ENCODE measurements at regions not wholly inside any gene's neighbourhood (a gene's known extent, or its start where the extent isn't known, plus 50 kb on each side); places are given as distances from the start of the nearest gene placed in this dataset.

- H3K27me3 ChIP-seq (replicated peaks; ENCODE audit: control insufficient read depth, insufficient read depth, low read length): no peaks in the 10 kb centered on the region
- H3K9ac ChIP-seq (ENCODE audit: low read length): no peak overlapping the region
- no peaks in the 10 kb centered on the region for H3K9me3 ChIP-seq (ENCODE audit: control insufficient read depth, low read length)
- H3K36me3 ChIP-seq (ENCODE audit: control insufficient read depth, insufficient read depth, low read length, severe bottlenecking): no peaks in the 10 kb centered on the region
- no peak overlapping the region for H3K4me3 ChIP-seq (ENCODE audit: low read length)
- H3K4me1 ChIP-seq (ENCODE audit: control insufficient read depth, insufficient read depth, low read length): no peaks in the 10 kb centered on the region
- no peak for DNase-seq (ENCODE audit: low read depth)
Measured at GRCh38 chr18:41486575-41486974, 468.5 kb upstream of the PIK3C3 start.

GRCh38 chr18:41484069-41484468 lies 471.0 kb upstream of the PIK3C3 start:
- no peak overlapping the region for H3K4me3 ChIP-seq (ENCODE audit: low read length)
- DNase-seq (ENCODE audit: low read depth): no peak
- H3K9me3 ChIP-seq (ENCODE audit: control insufficient read depth, low read length): no peaks in the 10 kb centered on the region
- no peaks in the 10 kb centered on the region for H3K27me3 ChIP-seq (replicated peaks; ENCODE audit: control insufficient read depth, insufficient read depth, low read length)
- H3K9ac ChIP-seq (ENCODE audit: low read length): no peak overlapping the region
- no peaks in the 10 kb centered on the region for H3K36me3 ChIP-seq (ENCODE audit: control insufficient read depth, insufficient read depth, low read length, severe bottlenecking)
- H3K4me1 ChIP-seq (ENCODE audit: control insufficient read depth, insufficient read depth, low read length): no peaks in the 10 kb centered on the region

GRCh38 chr18:41482501-41482900 lies 472.5 kb upstream of the PIK3C3 start:
- DNase-seq (ENCODE audit: low read depth): no peak
- Histone ChIP-seq H3K36me3 (ENCODE audit: control insufficient read depth, insufficient read depth, low read length, severe bottlenecking) (no peaks in the 10 kb centered on the region), H3K9me3 (ENCODE audit: control insufficient read depth, low read length) (no peaks in the 10 kb centered on the region), H3K27me3 (replicated peaks; ENCODE audit: control insufficient read depth, insufficient read depth, low read length) (no peaks in the 10 kb centered on the region), H3K4me3 (ENCODE audit: low read length) (no peak overlapping the region), H3K4me1 (ENCODE audit: control insufficient read depth, insufficient read depth, low read length) (no peaks in the 10 kb centered on the region), H3K9ac (ENCODE audit: low read length) (no peak overlapping the region)

GRCh38 chr18:41466436-41467160 lies 488.4 kb upstream of the PIK3C3 start:
- Histone ChIP-seq H3K9me3 (ENCODE audit: control insufficient read depth, low read length) (no peaks in the 10 kb centered on the region), H3K4me3 (ENCODE audit: low read length) (no peak overlapping the region), H3K36me3 (ENCODE audit: control insufficient read depth, insufficient read depth, low read length, severe bottlenecking) (no peaks in the 10 kb centered on the region), H3K4me1 (ENCODE audit: control insufficient read depth, insufficient read depth, low read length) (no peaks in the 10 kb centered on the region), H3K9ac (ENCODE audit: low read length) (no peak overlapping the region), H3K27me3 (replicated peaks; ENCODE audit: control insufficient read depth, insufficient read depth, low read length) (no peaks in the 10 kb centered on the region)
- peak; percentile 34 for DNase-seq (ENCODE audit: low read depth)

- H3K4me1 ChIP-seq (ENCODE audit: control insufficient read depth, insufficient read depth, low read length): no peaks in the 10 kb centered on the region
- DNase-seq (ENCODE audit: low read depth): no peak
- no peak overlapping the region for H3K9ac ChIP-seq (ENCODE audit: low read length)
- no peaks in the 10 kb centered on the region for H3K9me3 ChIP-seq (ENCODE audit: control insufficient read depth, low read length)
- no peaks in the 10 kb centered on the region for H3K27me3 ChIP-seq (replicated peaks; ENCODE audit: control insufficient read depth, insufficient read depth, low read length)
- no peaks in the 10 kb centered on the region for H3K36me3 ChIP-seq (ENCODE audit: control insufficient read depth, insufficient read depth, low read length, severe bottlenecking)
- no peak overlapping the region for H3K4me3 ChIP-seq (ENCODE audit: low read length)
Measured at GRCh38 chr18:41465386-41465785, 489.6 kb upstream of the PIK3C3 start.

- no peak for DNase-seq (ENCODE audit: low read depth)
- H3K9ac ChIP-seq (ENCODE audit: low read length): no peak overlapping the region
- no peaks in the 10 kb centered on the region for H3K4me1 ChIP-seq (ENCODE audit: control insufficient read depth, insufficient read depth, low read length)
- no peaks in the 10 kb centered on the region for H3K9me3 ChIP-seq (ENCODE audit: control insufficient read depth, low read length)
- H3K27me3 ChIP-seq (replicated peaks; ENCODE audit: control insufficient read depth, insufficient read depth, low read length): no peaks in the 10 kb centered on the region
- no peak overlapping the region for H3K4me3 ChIP-seq (ENCODE audit: low read length)
- no peaks in the 10 kb centered on the region for H3K36me3 ChIP-seq (ENCODE audit: control insufficient read depth, insufficient read depth, low read length, severe bottlenecking)
Measured at GRCh38 chr18:41464278-41464677, 490.8 kb upstream of the PIK3C3 start.

- no peaks in the 10 kb centered on the region for H3K27me3 ChIP-seq (replicated peaks; ENCODE audit: control insufficient read depth, insufficient read depth, low read length)
- no peak overlapping the region for H3K9ac ChIP-seq (ENCODE audit: low read length)
- H3K4me1 ChIP-seq (ENCODE audit: control insufficient read depth, insufficient read depth, low read length): no peaks in the 10 kb centered on the region
- no peak for DNase-seq (ENCODE audit: low read depth)
- no peaks in the 10 kb centered on the region for H3K36me3 ChIP-seq (ENCODE audit: control insufficient read depth, insufficient read depth, low read length, severe bottlenecking)
- no peak overlapping the region for H3K4me3 ChIP-seq (ENCODE audit: low read length)
- H3K9me3 ChIP-seq (ENCODE audit: control insufficient read depth, low read length): no peaks in the 10 kb centered on the region
Measured at GRCh38 chr18:41462946-41463345, 492.1 kb upstream of the PIK3C3 start.

GRCh38 chr18:41461114-41461513 lies 493.9 kb upstream of the PIK3C3 start:
- no peak overlapping the region for H3K4me3 ChIP-seq (ENCODE audit: low read length)
- DNase-seq (ENCODE audit: low read depth): no peak

GRCh38 chr18:41459656-41460055 lies 495.4 kb upstream of the PIK3C3 start:
- Histone ChIP-seq H3K36me3 (ENCODE audit: control insufficient read depth, insufficient read depth, low read length, severe bottlenecking) (no peaks in the 10 kb centered on the region), H3K4me1 (ENCODE audit: control insufficient read depth, insufficient read depth, low read length) (no peaks in the 10 kb centered on the region), H3K9ac (ENCODE audit: low read length) (no peak overlapping the region), H3K4me3 (ENCODE audit: low read length) (no peak overlapping the region), H3K9me3 (ENCODE audit: control insufficient read depth, low read length) (no peaks in the 10 kb centered on the region), H3K27me3 (replicated peaks; ENCODE audit: control insufficient read depth, insufficient read depth, low read length) (no peaks in the 10 kb centered on the region)
- no peak for DNase-seq (ENCODE audit: low read depth)

More at GRCh38 chr18:41461114-41461513, 493.9 kb upstream of the PIK3C3 start:
- no peaks in the 10 kb centered on the region for H3K36me3 ChIP-seq (ENCODE audit: control insufficient read depth, insufficient read depth, low read length, severe bottlenecking)
- no peaks in the 10 kb centered on the region for H3K9me3 ChIP-seq (ENCODE audit: control insufficient read depth, low read length)
- H3K27me3 ChIP-seq (replicated peaks; ENCODE audit: control insufficient read depth, insufficient read depth, low read length): no peaks in the 10 kb centered on the region
- no peaks in the 10 kb centered on the region for H3K4me1 ChIP-seq (ENCODE audit: control insufficient read depth, insufficient read depth, low read length)
- H3K9ac ChIP-seq (ENCODE audit: low read length): no peak overlapping the region

- Histone ChIP-seq H3K9me3 (ENCODE audit: control insufficient read depth, low read length) (peaks cover 6% of the 10 kb centered on the region), H3K4me3 (ENCODE audit: low read length) (no peak overlapping the region), H3K9ac (ENCODE audit: low read length) (no peak overlapping the region), H3K27me3 (replicated peaks; ENCODE audit: control insufficient read depth, insufficient read depth, low read length) (no peaks in the 10 kb centered on the region), H3K36me3 (ENCODE audit: control insufficient read depth, insufficient read depth, low read length, severe bottlenecking) (no peaks in the 10 kb centered on the region), H3K4me1 (ENCODE audit: control insufficient read depth, insufficient read depth, low read length) (no peaks in the 10 kb centered on the region)
- DNase-seq (ENCODE audit: low read depth): no peak
Measured at GRCh38 chr18:41458376-41458775, 496.7 kb upstream of the PIK3C3 start.

- Histone ChIP-seq H3K27me3 (replicated peaks; ENCODE audit: control insufficient read depth, insufficient read depth, low read length) (no peaks in the 10 kb centered on the region), H3K4me1 (ENCODE audit: control insufficient read depth, insufficient read depth, low read length) (no peaks in the 10 kb centered on the region), H3K9me3 (ENCODE audit: control insufficient read depth, low read length) (peaks cover 7% of the 10 kb centered on the region), H3K9ac (ENCODE audit: low read length) (no peak overlapping the region), H3K4me3 (ENCODE audit: low read length) (no peak overlapping the region), H3K36me3 (ENCODE audit: control insufficient read depth, insufficient read depth, low read length, severe bottlenecking) (no peaks in the 10 kb centered on the region)
- DNase-seq (ENCODE audit: low read depth): no peak
Measured at GRCh38 chr18:41457765-41458326, 497.2 kb upstream of the PIK3C3 start.

- no peak overlapping the region for H3K9ac ChIP-seq (ENCODE audit: low read length)
- H3K27me3 ChIP-seq (replicated peaks; ENCODE audit: control insufficient read depth, insufficient read depth, low read length): no peaks in the 10 kb centered on the region
- DNase-seq (ENCODE audit: low read depth): peak; percentile 76
- H3K36me3 ChIP-seq (ENCODE audit: control insufficient read depth, insufficient read depth, low read length, severe bottlenecking): no peaks in the 10 kb centered on the region
- H3K9me3 ChIP-seq (ENCODE audit: control insufficient read depth, low read length): peaks cover 7% of the 10 kb centered on the region
- H3K4me3 ChIP-seq (ENCODE audit: low read length): no peak overlapping the region
- no peaks in the 10 kb centered on the region for H3K4me1 ChIP-seq (ENCODE audit: control insufficient read depth, insufficient read depth, low read length)
Measured at GRCh38 chr18:41456831-41457230, 498.2 kb upstream of the PIK3C3 start.
